ENCODE measurements at regions not wholly inside any gene's neighbourhood (a gene's known extent, or its start where the extent isn't known, plus 50 kb on each side); places are given as distances from the start of the nearest gene placed in this dataset.

DNA sequence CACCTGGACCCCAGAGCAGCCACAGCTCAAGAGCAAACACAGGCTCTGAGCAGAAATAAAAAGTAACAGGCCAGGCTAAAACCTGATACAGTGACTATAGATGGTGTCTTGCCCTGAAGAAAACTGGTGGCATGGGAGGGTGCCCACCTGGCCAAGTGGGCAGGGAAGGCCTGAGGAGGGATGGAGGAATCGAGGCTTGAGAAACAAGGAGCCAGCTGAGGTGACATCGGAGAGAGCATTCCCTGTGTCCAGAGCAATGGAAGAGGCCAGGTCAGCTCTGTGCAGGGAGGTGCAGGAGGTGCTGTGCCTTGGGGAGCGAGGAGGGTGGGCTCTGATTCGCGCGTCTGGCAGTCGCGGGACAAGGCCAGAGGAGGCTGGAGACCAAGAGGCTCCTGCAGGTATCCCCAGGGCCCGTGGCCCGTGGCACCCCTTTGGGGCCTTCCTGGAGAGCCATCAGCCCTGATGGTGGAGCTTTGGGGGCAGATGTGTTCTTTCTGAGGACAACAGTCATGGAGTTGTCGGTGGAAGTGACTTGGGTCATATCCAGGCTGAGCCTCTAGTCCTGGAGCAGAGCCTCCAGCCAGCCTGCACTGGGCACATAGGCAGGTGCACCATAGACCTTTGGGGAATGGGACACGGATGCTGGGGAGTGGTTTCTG is 56.1 kb downstream of the PLXNA1 start:
- TF ChIP-seq, protein P1, sequence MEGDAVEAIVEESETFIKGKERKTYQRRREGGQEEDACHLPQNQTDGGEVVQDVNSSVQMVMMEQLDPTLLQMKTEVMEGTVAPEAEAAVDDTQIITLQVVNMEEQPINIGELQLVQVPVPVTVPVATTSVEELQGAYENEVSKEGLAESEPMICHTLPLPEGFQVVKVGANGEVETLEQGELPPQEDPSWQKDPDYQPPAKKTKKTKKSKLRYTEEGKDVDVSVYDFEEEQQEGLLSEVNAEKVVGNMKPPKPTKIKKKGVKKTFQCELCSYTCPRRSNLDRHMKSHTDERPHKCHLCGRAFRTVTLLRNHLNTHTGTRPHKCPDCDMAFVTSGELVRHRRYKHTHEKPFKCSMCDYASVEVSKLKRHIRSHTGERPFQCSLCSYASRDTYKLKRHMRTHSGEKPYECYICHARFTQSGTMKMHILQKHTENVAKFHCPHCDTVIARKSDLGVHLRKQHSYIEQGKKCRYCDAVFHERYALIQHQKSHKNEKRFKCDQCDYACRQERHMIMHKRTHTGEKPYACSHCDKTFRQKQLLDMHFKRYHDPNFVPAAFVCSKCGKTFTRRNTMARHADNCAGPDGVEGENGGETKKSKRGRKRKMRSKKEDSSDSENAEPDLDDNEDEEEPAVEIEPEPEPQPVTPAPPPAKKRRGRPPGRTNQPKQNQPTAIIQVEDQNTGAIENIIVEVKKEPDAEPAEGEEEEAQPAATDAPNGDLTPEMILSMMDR (IDR thresholded peaks at IDR 0.05; ENCODE audit: insufficient read depth, low read depth, low read length): no peak
- no peak for TF ChIP-seq EZH2 (IDR thresholded peaks at IDR 0.05; ENCODE audit: insufficient read depth, low read length)

Data from astrocyte (in vitro differentiated cells and primary cell).